Heart left ventricle (tissue), 16 donors: ENCODE measurements at regions not wholly inside any gene's neighbourhood (a gene's known extent, or its start where the extent isn't known, plus 50 kb on each side); places are given as distances from the start of the nearest gene placed in this dataset.

ENCODE experiments used
- ATAC-seq, 4 donors: fragments of 200-7000 bp; cut with Tn5 transposase; one replicate each; pipeline ENCODE4 v1.9.1; 2020 to 2022; ENCODE audit warnings: moderate library complexity in 4 of 4, mild to moderate bottlenecking in 3 of 4, moderate number of reproducible peaks in 1 of 4
- DNase-seq, 5 donors: peaks; one replicate each; pipeline ENCODE4 v3.0.0-alpha.2; 2020
- H3K27ac ChIP-seq, 12 donors: fragments of 200-600 bp; sonication (generic) in 4 of 12; one replicate each; pipeline versions ENCODE4 v1.5.0 to v1.8.0; 2016 to 2022; ENCODE audit warnings: mild to moderate bottlenecking in 2 of 12
- H3K27me3 ChIP-seq, 9 donors: fragments of 200-600 bp; sonication (generic) in 2 of 9; one replicate each; pipeline versions ENCODE4 v1.5.1 to v1.8.0; 2016 to 2022; ENCODE audit warnings: mild to moderate bottlenecking in 3 of 9
- H3K36me3 ChIP-seq, 9 donors: fragments of 200-600 bp; sonication (generic) in 2 of 9; one replicate each; pipeline versions ENCODE4 v1.5.0 to v1.8.0; 2018 to 2022; ENCODE audit warnings: mild to moderate bottlenecking in 2 of 9
- H3K4me1 ChIP-seq, 12 donors: fragments of 200-600 bp; sonication (generic) in 4 of 12; one replicate each; pipeline versions ENCODE4 v1.5.0 to v1.8.0; 2016 to 2022; ENCODE audit warnings: mild to moderate bottlenecking in 3 of 12
- H3K4me3 ChIP-seq, 12 donors: fragments of 200-600 bp; sonication (generic) in 4 of 12; one replicate each; pipeline versions ENCODE4 v1.5.0 to v1.8.0; 2017 to 2022; ENCODE audit warnings: mild to moderate bottlenecking in 9 of 12, moderate library complexity in 4 of 12
- H3K9me3 ChIP-seq, 12 donors: fragments of 200-600 bp; sonication (generic) in 4 of 12; one replicate each; pipeline versions ENCODE4 v1.5.0 to v1.8.0; 2016 to 2022; ENCODE audit warnings: mild to moderate bottlenecking in 1 of 12
- CTCF ChIP-seq, 12 donors: fragments of 200-600 bp; sonication (generic) in 4 of 12; IDR thresholded peaks; one replicate each; pipeline versions ENCODE4 v1.5.0 to v1.8.0; 2018 to 2022; ENCODE audit warnings: antibody characterized with exemption in 12 of 12, mild to moderate bottlenecking in 5 of 12
- POLR2A ChIP-seq, 2 donors: fragments of 450-650 bp; IDR thresholded peaks; one replicate each; pipeline ENCODE4 v1.6.1; 2017; ENCODE audit warnings: antibody characterized with exemption in 2 of 2, mild to moderate bottlenecking in 2 of 2, moderate library complexity in 2 of 2
- WGBS, 4 donors: extraction: QIAGEN DNeasy Blood & Tissue Kit in 2 of 4; methylation state at CpG; one replicate each; pipeline versions ENCODE4 v1.1.5 to v1.1.7; 2013 to 2018; 5-methylcytosine and 5-hydroxymethylcytosine counted together
- intact Hi-C, 10 donors: fragments of 100-400 bp; cut with DNase I; formaldehyde crosslinking; loops; one replicate each; pipeline versions ENCODE4 v1.11.1 to v1.14.2; 2022
- donor health status: ischemic (EF 13 %, LVEDD 7.1; RV severe dilation, severe dysfunction).
- donor health status: healthy with polysubstance abuse.
- donor health status: DM: no; HTN: yes; CAD: no.
- donor health status: DM: no; HTN: no; CAD: no.
- donor health status: ischemic (EF 25% LVEDD 6.9; RV normal size, moderate dysfunction).
- donor health status: ischemic (EF 25% LVEDD 5.7; RV mildly dilated, moderate dysfunction).
- donor health status: healthy.
- donor health status: DM: yes; HTN: yes; CAD: no.
- donor health status: ischemic (EF 35%, LVEDD 5.7; RV mildly dilated, moderate dysfunction).
- donor health status: nonischemic (EF 11% LVEDD 7.7; RV severe dilation, severe dysfunction).
- donor health status: DM: yes; HTN: yes; CAD: no.
- donor health status: PGD.
- donor health status: ischemic (EF 29% LVEDD 5.4; RV normal size, mild dysfunction).
- donor health status: nonischemic (EF 23%, LVEDD 6.1; RV moderate dilation, normal function).

GRCh38 chr13:104256701-104257100, 1190.5 kb upstream of the SLC10A2 start:
- ATAC-seq (no peak), DNase-seq (no peak)
- Histone ChIP-seq H3K27me3 (no peaks in the 10 kb centered on the region), H3K9me3 (no peaks in the 10 kb centered on the region), H3K4me1 (no peaks in the 10 kb centered on the region), H3K4me3 (no peak overlapping the region), H3K36me3 (no peaks in the 10 kb centered on the region), H3K27ac (no peak overlapping the region)
- intact Hi-C loops, result no loop called here
- TF ChIP-seq CTCF (IDR thresholded peaks at IDR 0.05) (no peak), POLR2A (IDR thresholded peaks at IDR 0.05) (no peak)
- WGBS, 4 donors, result 77 to 88% (median 85%) methylated on average over 3 of the region's 3 CpGs

- 40 to 47% (median 45%) methylated on average over 5 of the region's 5 CpGs for WGBS, 4 donors
- no peak for ATAC-seq
- no peaks in the 10 kb centered on the region for H3K27me3 ChIP-seq
These were observed 1187.0 kb upstream of the SLC10A2 start for GRCh38 chr13:104253063-104253680.

GRCh38 chr13:104251931-104252330, 1185.7 kb upstream of the SLC10A2 start:
- TF ChIP-seq POLR2A (IDR thresholded peaks at IDR 0.05) (no peak), CTCF (IDR thresholded peaks at IDR 0.05) (no peak)
- Histone ChIP-seq H3K36me3 (no peaks in the 10 kb centered on the region), H3K27ac (no peak overlapping the region), H3K4me1 (no peaks in the 10 kb centered on the region), H3K9me3 (peaks cover 0 to 3% (median 0%) of the 10 kb centered on the region in 12 donors), H3K4me3 (no peak overlapping the region), H3K27me3 (no peaks in the 10 kb centered on the region)
- ATAC-seq, result no peak
- DNase-seq, result no peak
- intact Hi-C loops, result no loop called here

More at GRCh38 chr13:104253063-104253680, 1187.0 kb upstream of the SLC10A2 start:
- intact Hi-C loops, result no loop called here
- TF ChIP-seq POLR2A (IDR thresholded peaks at IDR 0.05) (no peak), CTCF (IDR thresholded peaks at IDR 0.05) (no peak)
- no peak overlapping the region for H3K4me3 ChIP-seq
- no peaks in the 10 kb centered on the region for H3K4me1 ChIP-seq
- no peaks in the 10 kb centered on the region for H3K36me3 ChIP-seq
- no peak for DNase-seq
- no peak overlapping the region for H3K27ac ChIP-seq
- H3K9me3 ChIP-seq, result peaks cover 0 to 1% (median 0%) of the 10 kb centered on the region in 12 donors

GRCh38 chr13:104246955-104247354, 1180.7 kb upstream of the SLC10A2 start:
- peaks cover 0 to 3% (median 0%) of the 10 kb centered on the region in 12 donors for H3K9me3 ChIP-seq
- no peak for ATAC-seq
- no peaks in the 10 kb centered on the region for H3K4me1 ChIP-seq
- H3K27ac ChIP-seq, result no peak overlapping the region
- intact Hi-C loops, result no loop called here
- no peaks in the 10 kb centered on the region for H3K36me3 ChIP-seq
- H3K4me3 ChIP-seq, result no peak overlapping the region
- no peaks in the 10 kb centered on the region for H3K27me3 ChIP-seq
- DNase-seq, result no peak
- no peak for TF ChIP-seq POLR2A (IDR thresholded peaks at IDR 0.05)
- no peak for TF ChIP-seq CTCF (IDR thresholded peaks at IDR 0.05)
